GM18519 (cell line): ENCODE measurements at regions not wholly inside any gene's neighbourhood (a gene's known extent, or its start where the extent isn't known, plus 50 kb on each side); places are given as distances from the start of the nearest gene placed in this dataset.
"Not testable (repeated sequence)": the region's sequence is repeated elsewhere in the genome, so short reads cannot be mapped to it uniquely, and the experiment has no call there.

ENCODE experiments used
- ATAC-seq: cut with Tn5 transposase; IDR thresholded peaks from one replicate; pipeline ENCODE4 v1.9.1; 2021; ENCODE audit warnings: mild to moderate bottlenecking, moderate library complexity; ENCODE audit not compliant: unreplicated experiment, low FRiP score

GRCh38 chr3:164023480-164023879 lies 1054.8 kb downstream of the SI start:
- no peak for ATAC-seq

GRCh38 chr3:164018500-164018899 lies 1059.8 kb downstream of the SI start:
- no peak for ATAC-seq

GRCh38 chr3:164007765-164008164 lies 1070.5 kb downstream of the SI start:
- ATAC-seq, result no peak

- no peak for ATAC-seq
These were observed 1074.1 kb downstream of the SI start for GRCh38 chr3:164004205-164004604.

- ATAC-seq, result not testable (repeated sequence)
These were observed 1075.3 kb downstream of the SI start for GRCh38 chr3:164003016-164003415.

- no peak for ATAC-seq
These were observed 1094.4 kb downstream of the SI start for GRCh38 chr3:163983940-163984339.

- ATAC-seq, result no peak
These were observed 1106.4 kb downstream of the SI start for GRCh38 chr3:163971861-163972260.

- no peak for ATAC-seq
These were observed 1121.2 kb downstream of the SI start for GRCh38 chr3:163957072-163957471.

- ATAC-seq, result no peak
These were observed 1124.8 kb downstream of the SI start for GRCh38 chr3:163953526-163953925.

GRCh38 chr3:163952499-163952898 lies 1125.8 kb downstream of the SI start:
- ATAC-seq, result no peak

- ATAC-seq, result no peak
These were observed 1126.8 kb downstream of the SI start for GRCh38 chr3:163951397-163951987.

GRCh38 chr3:163946785-163947184 lies 1131.5 kb downstream of the SI start:
- ATAC-seq, result no peak

GRCh38 chr3:163943664-163944063 lies 1134.6 kb downstream of the SI start:
- no peak for ATAC-seq

- ATAC-seq, result no peak
These were observed 1138.4 kb downstream of the SI start for GRCh38 chr3:163939926-163940325.

GRCh38 chr3:163936543-163936942 lies 1141.8 kb downstream of the SI start:
- ATAC-seq, result no peak

- no peak for ATAC-seq
These were observed 1142.9 kb downstream of the SI start for GRCh38 chr3:163935411-163935810.

GRCh38 chr3:163929069-163929652 lies 1149.1 kb downstream of the SI start:
- no peak for ATAC-seq

- no peak for ATAC-seq
These were observed 1150.8 kb downstream of the SI start for GRCh38 chr3:163927521-163927920.

- no peak for ATAC-seq
These were observed 1153.7 kb downstream of the SI start for GRCh38 chr3:163924600-163924999.

- ATAC-seq, result no peak
These were observed 1159.1 kb downstream of the SI start for GRCh38 chr3:163919154-163919553.

- no peak for ATAC-seq
These were observed 1161.4 kb downstream of the SI start for GRCh38 chr3:163916596-163917560.
